SK-N-SH treated with all-trans-retinoic acid at 6 μM for 48 hours (cell line): ENCODE measurements at regions not wholly inside any gene's neighbourhood (a gene's known extent, or its start where the extent isn't known, plus 50 kb on each side); places are given as distances from the start of the nearest gene placed in this dataset.

Experiments
- ATAC-seq: fragments of 200-7000 bp; cut with Tn5 transposase; 3 replicates; pipeline ENCODE4 v1.9.1; 2020; ENCODE audit warnings: mild to moderate bottlenecking, moderate library complexity
- ARNTL ChIP-seq: fragments of 450-650 bp; formaldehyde crosslinking; IDR thresholded peaks from 2 replicates; pipeline ENCODE4 v1.5.0; 2020; ENCODE audit warnings: low read depth, mild to moderate bottlenecking, moderate library complexity, borderline replicate concordance
- BACH2 ChIP-seq: fragments of 250-450 bp; sonication (Bioruptor Pico); IDR thresholded peaks from 2 replicates; pipeline ENCODE4 v1.9.0; 2021; ENCODE audit warnings: mild to moderate bottlenecking, borderline replicate concordance
- CSDC2 ChIP-seq: fragments of 250-450 bp; sonication (Bioruptor Pico); IDR thresholded peaks from 2 replicates; pipeline ENCODE4 v1.5.0; 2020; ENCODE audit warnings: mild to moderate bottlenecking, moderate library complexity
- ESRRG ChIP-seq: fragments of 250-450 bp; sonication (Bioruptor Pico); IDR thresholded peaks from 2 replicates; pipeline ENCODE4 v1.6.1; 2021; ENCODE audit warnings: mild to moderate bottlenecking
- GLIS3 ChIP-seq: fragments of 250-450 bp; sonication (Bioruptor Pico); IDR thresholded peaks from 2 replicates; pipeline ENCODE4 v1.5.0; 2020; ENCODE audit warnings: mild to moderate bottlenecking, moderate library complexity
- OSR1 ChIP-seq: fragments of 250-450 bp; sonication (Bioruptor Pico); IDR thresholded peaks from 2 replicates; pipeline ENCODE4 v1.8.0; 2022; ENCODE audit warnings: moderate library complexity, mild to moderate bottlenecking, inconsistent platforms
- PPARA ChIP-seq: fragments of 250-450 bp; sonication (Bioruptor Pico); IDR thresholded peaks from 2 replicates; pipeline ENCODE4 v1.5.0; 2020; ENCODE audit warnings: mild to moderate bottlenecking, borderline replicate concordance
- RARB ChIP-seq: fragments of 250-450 bp; sonication (Bioruptor Pico); IDR thresholded peaks from 2 replicates; pipeline ENCODE4 v1.8.0; 2021; ENCODE audit warnings: mild to moderate bottlenecking, moderate library complexity
- SNAI2 ChIP-seq: fragments of 250-450 bp; sonication (Bioruptor Pico); IDR thresholded peaks from 2 replicates; pipeline ENCODE4 v1.5.0; 2020; ENCODE audit warnings: mild to moderate bottlenecking, moderate library complexity
- TCF4 ChIP-seq: fragments of 250-450 bp; sonication (Bioruptor Pico); IDR thresholded peaks from 2 replicates; pipeline ENCODE4 v1.8.0; 2021; ENCODE audit warnings: mild to moderate bottlenecking, moderate library complexity, borderline replicate concordance
- TOX ChIP-seq: fragments of 250-450 bp; sonication (Bioruptor Pico); IDR thresholded peaks from 2 replicates; pipeline ENCODE4 v1.8.0; 2021; ENCODE audit warnings: mild to moderate bottlenecking, moderate library complexity, borderline replicate concordance
- ZC3H10 ChIP-seq: fragments of 250-450 bp; sonication (Bioruptor Pico); IDR thresholded peaks from 2 replicates; pipeline ENCODE4 v1.5.1; 2021; ENCODE audit warnings: mild to moderate bottlenecking, moderate library complexity
- ZFP3 ChIP-seq: fragments of 250-450 bp; sonication (Bioruptor Pico); IDR thresholded peaks from 2 replicates; pipeline ENCODE4 v1.5.0; 2020; ENCODE audit warnings: mild to moderate bottlenecking, moderate library complexity
- ZFP30 ChIP-seq: fragments of 450-650 bp; formaldehyde crosslinking; IDR thresholded peaks from 2 replicates; pipeline ENCODE4 v1.5.0; 2022; ENCODE audit warnings: mild to moderate bottlenecking, moderate library complexity
- ZNF565 ChIP-seq: fragments of 450-650 bp; formaldehyde crosslinking; conservative IDR thresholded peaks from 2 replicates; pipeline ENCODE4 v1.5.0; 2020; ENCODE audit warnings: low read depth, mild to moderate bottlenecking, moderate library complexity
- ZNF70 ChIP-seq: fragments of 450-650 bp; formaldehyde crosslinking; IDR thresholded peaks from 2 replicates; pipeline ENCODE4 v1.5.0; 2020; ENCODE audit warnings: mild to moderate bottlenecking, moderate library complexity
- ZNF8 ChIP-seq: fragments of 450-650 bp; formaldehyde crosslinking; IDR thresholded peaks from 2 replicates; pipeline ENCODE4 v1.5.0; 2020; ENCODE audit warnings: mild to moderate bottlenecking, moderate library complexity
- TF ChIP-seq, protein P1 (sequence below): fragments of 250-450 bp; sonication (Bioruptor Pico); IDR thresholded peaks from 2 replicates; pipeline ENCODE4 v1.5.1; 2021; ENCODE audit warnings: mild to moderate bottlenecking, moderate library complexity
- TF ChIP-seq, protein P2 (sequence below): fragments of 250-450 bp; sonication (Bioruptor Pico); IDR thresholded peaks from 2 replicates; pipeline ENCODE4 v1.8.0; 2020; ENCODE audit warnings: mild to moderate bottlenecking, moderate library complexity, borderline replicate concordance
- TF ChIP-seq, protein P3 (sequence below): fragments of 250-450 bp; sonication (Bioruptor Pico); IDR thresholded peaks from 2 replicates; pipeline ENCODE4 v1.5.1; 2020; ENCODE audit warnings: low read depth, mild to moderate bottlenecking, moderate library complexity
- TF ChIP-seq, protein P4 (sequence below): fragments of 250-450 bp; sonication (Bioruptor Pico); IDR thresholded peaks from 2 replicates; pipeline ENCODE4 v1.5.0; 2020; ENCODE audit warnings: mild to moderate bottlenecking, moderate library complexity

DNA sequence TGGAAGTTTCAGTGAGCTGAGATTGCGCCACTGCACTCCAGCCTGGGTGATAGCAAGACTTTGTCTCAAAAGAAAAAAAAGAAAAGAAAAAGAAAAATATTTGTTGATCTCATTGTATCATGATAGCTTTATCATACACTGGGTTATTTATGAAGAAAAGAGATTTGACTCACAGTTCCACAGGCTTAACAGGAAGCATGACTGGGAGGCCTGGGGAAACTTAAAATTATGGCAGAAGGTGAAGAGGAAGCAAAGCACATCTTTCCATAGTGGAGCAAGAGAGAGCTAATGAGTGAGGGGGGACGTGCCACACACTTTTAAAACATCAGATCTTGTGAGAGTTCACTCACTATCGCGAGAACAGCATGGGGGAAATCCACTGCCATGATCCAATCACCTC lies 72.7 kb upstream of the FUT8 start:
- TF ChIP-seq ZC3H10 (CRISPR knock-in tag) (no peak), ZFP3 (CRISPR knock-in tag) (no peak), GLIS3 (CRISPR knock-in tag) (no peak), ZNF8 (CRISPR knock-in tag) (no peak), ARNTL (no peak), PPARA (CRISPR knock-in tag) (no peak), SNAI2 (no peak), CSDC2 (CRISPR knock-in tag) (no peak), TCF4 (no peak), OSR1 (no peak), ZNF565 (no peak), RARB (CRISPR knock-in tag) (no peak), ZFP30 (CRISPR knock-in tag) (no peak)
- TF ChIP-seq, protein P1, sequence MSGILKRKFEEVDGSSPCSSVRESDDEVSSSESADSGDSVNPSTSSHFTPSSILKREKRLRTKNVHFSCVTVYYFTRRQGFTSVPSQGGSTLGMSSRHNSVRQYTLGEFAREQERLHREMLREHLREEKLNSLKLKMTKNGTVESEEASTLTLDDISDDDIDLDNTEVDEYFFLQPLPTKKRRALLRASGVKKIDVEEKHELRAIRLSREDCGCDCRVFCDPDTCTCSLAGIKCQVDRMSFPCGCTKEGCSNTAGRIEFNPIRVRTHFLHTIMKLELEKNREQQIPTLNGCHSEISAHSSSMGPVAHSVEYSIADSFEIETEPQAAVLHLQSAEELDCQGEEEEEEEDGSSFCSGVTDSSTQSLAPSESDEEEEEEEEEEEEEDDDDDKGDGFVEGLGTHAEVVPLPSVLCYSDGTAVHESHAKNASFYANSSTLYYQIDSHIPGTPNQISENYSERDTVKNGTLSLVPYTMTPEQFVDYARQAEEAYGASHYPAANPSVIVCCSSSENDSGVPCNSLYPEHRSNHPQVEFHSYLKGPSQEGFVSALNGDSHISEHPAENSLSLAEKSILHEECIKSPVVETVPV (CRISPR knock-in tag) = no peak
- TF ChIP-seq, protein P2, sequence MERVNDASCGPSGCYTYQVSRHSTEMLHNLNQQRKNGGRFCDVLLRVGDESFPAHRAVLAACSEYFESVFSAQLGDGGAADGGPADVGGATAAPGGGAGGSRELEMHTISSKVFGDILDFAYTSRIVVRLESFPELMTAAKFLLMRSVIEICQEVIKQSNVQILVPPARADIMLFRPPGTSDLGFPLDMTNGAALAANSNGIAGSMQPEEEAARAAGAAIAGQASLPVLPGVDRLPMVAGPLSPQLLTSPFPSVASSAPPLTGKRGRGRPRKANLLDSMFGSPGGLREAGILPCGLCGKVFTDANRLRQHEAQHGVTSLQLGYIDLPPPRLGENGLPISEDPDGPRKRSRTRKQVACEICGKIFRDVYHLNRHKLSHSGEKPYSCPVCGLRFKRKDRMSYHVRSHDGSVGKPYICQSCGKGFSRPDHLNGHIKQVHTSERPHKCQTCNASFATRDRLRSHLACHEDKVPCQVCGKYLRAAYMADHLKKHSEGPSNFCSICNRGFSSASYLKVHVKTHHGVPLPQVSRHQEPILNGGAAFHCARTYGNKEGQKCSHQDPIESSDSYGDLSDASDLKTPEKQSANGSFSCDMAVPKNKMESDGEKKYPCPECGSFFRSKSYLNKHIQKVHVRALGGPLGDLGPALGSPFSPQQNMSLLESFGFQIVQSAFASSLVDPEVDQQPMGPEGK (CRISPR knock-in tag) = no peak
- no peak for ATAC-seq

DNA sequence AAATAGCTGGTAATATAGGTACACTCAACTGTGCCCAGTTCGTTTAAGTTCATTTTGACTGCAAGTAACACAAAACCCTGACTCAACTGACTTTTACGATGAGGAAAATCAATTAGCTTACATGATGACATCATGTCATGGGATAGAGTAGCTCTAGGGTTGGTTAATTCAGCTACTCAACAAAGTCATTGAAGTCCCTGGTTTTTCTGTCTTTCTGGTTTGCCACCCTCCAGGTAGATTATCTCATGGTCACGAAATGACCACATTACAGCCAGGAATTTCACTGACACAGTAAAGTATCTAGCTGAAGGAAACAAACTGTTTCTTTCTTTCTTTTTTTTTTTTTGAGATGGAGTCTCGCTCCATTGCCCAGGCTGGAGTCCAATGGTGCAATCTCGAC lies 68.5 kb upstream of the FUT8 start:
- no peak for ATAC-seq
- TF ChIP-seq, protein P3, sequence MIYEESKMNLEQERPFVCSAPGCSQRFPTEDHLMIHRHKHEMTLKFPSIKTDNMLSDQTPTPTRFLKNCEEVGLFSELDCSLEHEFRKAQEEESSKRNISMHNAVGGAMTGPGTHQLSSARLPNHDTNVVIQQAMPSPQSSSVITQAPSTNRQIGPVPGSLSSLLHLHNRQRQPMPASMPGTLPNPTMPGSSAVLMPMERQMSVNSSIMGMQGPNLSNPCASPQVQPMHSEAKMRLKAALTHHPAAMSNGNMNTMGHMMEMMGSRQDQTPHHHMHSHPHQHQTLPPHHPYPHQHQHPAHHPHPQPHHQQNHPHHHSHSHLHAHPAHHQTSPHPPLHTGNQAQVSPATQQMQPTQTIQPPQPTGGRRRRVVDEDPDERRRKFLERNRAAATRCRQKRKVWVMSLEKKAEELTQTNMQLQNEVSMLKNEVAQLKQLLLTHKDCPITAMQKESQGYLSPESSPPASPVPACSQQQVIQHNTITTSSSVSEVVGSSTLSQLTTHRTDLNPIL (CRISPR knock-in tag) = no peak
- TF ChIP-seq TCF4 = no peak
- no peak for TF ChIP-seq RARB (CRISPR knock-in tag)
- no peak for TF ChIP-seq ZC3H10 (CRISPR knock-in tag)
- TF ChIP-seq, protein P2 (CRISPR knock-in tag) = no peak
- no peak for TF ChIP-seq SNAI2
- TF ChIP-seq GLIS3 (CRISPR knock-in tag) = no peak
- no peak for TF ChIP-seq CSDC2 (CRISPR knock-in tag)
- no peak for TF ChIP-seq BACH2 (CRISPR knock-in tag)
- no peak for TF ChIP-seq ARNTL
- TF ChIP-seq OSR1 = no peak
- TF ChIP-seq, protein P4, sequence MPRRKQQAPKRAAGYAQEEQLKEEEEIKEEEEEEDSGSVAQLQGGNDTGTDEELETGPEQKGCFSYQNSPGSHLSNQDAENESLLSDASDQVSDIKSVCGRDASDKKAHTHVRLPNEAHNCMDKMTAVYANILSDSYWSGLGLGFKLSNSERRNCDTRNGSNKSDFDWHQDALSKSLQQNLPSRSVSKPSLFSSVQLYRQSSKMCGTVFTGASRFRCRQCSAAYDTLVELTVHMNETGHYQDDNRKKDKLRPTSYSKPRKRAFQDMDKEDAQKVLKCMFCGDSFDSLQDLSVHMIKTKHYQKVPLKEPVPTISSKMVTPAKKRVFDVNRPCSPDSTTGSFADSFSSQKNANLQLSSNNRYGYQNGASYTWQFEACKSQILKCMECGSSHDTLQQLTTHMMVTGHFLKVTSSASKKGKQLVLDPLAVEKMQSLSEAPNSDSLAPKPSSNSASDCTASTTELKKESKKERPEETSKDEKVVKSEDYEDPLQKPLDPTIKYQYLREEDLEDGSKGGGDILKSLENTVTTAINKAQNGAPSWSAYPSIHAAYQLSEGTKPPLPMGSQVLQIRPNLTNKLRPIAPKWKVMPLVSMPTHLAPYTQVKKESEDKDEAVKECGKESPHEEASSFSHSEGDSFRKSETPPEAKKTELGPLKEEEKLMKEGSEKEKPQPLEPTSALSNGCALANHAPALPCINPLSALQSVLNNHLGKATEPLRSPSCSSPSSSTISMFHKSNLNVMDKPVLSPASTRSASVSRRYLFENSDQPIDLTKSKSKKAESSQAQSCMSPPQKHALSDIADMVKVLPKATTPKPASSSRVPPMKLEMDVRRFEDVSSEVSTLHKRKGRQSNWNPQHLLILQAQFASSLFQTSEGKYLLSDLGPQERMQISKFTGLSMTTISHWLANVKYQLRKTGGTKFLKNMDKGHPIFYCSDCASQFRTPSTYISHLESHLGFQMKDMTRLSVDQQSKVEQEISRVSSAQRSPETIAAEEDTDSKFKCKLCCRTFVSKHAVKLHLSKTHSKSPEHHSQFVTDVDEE (CRISPR knock-in tag) = no peak
- TF ChIP-seq ZNF8 (CRISPR knock-in tag) = no peak
- no peak for TF ChIP-seq TOX (CRISPR knock-in tag)

DNA sequence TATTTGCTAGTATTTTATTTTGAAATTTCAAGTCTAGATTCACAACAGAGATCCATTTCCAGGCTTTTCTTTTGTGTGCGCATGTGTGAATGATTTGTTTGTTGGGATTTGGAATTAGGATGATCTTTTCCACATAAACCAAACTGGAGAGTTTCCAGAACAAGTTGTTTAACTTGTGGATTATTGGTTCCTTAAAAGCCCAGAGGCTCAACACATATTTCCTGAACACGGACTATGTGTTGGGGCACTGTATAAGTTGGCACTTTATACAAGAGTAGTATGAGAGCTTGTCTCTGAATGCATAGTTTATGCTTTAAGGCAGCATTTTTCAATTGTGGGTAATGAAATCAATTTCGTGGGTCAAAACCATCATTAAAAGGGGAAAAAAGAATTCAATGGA lies 67.3 kb upstream of the FUT8 start:
- ATAC-seq = no peak
- TF ChIP-seq ARNTL = no peak
- TF ChIP-seq ZNF565 = no peak
- TF ChIP-seq, protein P2 (CRISPR knock-in tag) = no peak
- no peak for TF ChIP-seq ZFP3 (CRISPR knock-in tag)
- TF ChIP-seq ZNF70 (CRISPR knock-in tag) = no peak
- TF ChIP-seq, protein P1 (CRISPR knock-in tag) = no peak
- TF ChIP-seq TOX (CRISPR knock-in tag) = no peak
- no peak for TF ChIP-seq CSDC2 (CRISPR knock-in tag)
- TF ChIP-seq, protein P3 (CRISPR knock-in tag) = no peak
- no peak for TF ChIP-seq ESRRG
- no peak for TF ChIP-seq OSR1
- no peak for TF ChIP-seq BACH2 (CRISPR knock-in tag)
- TF ChIP-seq ZFP30 (CRISPR knock-in tag) = no peak
- no peak for TF ChIP-seq PPARA (CRISPR knock-in tag)
